GM12892 (cell line): ENCODE measurements at regions not wholly inside any gene's neighbourhood (a gene's known extent, or its start where the extent isn't known, plus 50 kb on each side); places are given as distances from the start of the nearest gene placed in this dataset.

Experiments
- POLR2A ChIP-seq: IDR thresholded peaks from 2 replicates; pipeline ENCODE4 v1.6.1; 2011; ENCODE audit warnings: low read depth, low read length, control low read depth
- POLR2AphosphoS5 ChIP-seq: IDR thresholded peaks from 2 replicates; pipeline ENCODE4 v1.6.1; 2011; ENCODE audit warnings: low read depth, low read length, control low read depth
- TAF1 ChIP-seq: IDR thresholded peaks from 2 replicates; pipeline ENCODE4 v1.6.1; 2011; ENCODE audit warnings: low read depth, mild to moderate bottlenecking, control low read depth, low read length, borderline replicate concordance

DNA sequence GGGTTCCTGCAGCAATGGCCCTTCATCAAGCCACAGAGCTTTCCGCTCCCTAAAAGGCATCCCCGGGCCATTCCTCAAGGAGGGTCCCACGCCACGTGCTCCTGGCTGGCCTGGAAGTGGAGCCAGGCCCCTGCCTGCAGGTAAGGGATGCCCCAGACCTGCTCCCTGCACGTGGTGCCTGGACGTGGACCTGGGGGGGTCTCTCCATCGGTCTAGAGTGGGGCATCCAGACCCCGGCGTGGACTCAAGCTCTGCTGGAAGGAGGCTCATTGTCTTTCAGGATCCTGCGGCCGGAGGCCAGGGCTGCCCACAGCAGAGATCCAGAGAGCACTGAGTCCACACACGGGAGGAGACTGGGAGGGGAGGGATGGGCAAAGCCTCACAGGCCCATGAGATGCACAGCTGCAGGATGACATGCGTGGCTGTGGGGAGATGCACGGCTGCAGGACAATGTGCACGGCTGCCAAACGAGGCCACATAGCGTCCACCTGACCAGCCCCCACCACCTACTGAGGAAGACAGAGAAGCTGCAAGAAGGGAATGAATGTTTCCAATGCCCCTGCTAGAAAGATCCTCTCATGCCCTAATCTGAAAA lies 236.7 kb downstream of the BRD1 start:
- TF ChIP-seq TAF1 (no peak), POLR2A (no peak), POLR2AphosphoS5 (no peak)
